CD4-positive, alpha-beta T cell (primary cell): ENCODE measurements at regions not wholly inside any gene's neighbourhood (a gene's known extent, or its start where the extent isn't known, plus 50 kb on each side); places are given as distances from the start of the nearest gene placed in this dataset.

Source experiments
- ATAC-seq: fragments of 200-7000 bp; cut with Tn5 transposase; one replicate; pipeline ENCODE4 v1.10.0; 2022; ENCODE audit warnings: mild to moderate bottlenecking; ENCODE audit not compliant: poor library complexity
- CTCF ChIA-PET: fragments of 350-600 bp; sonication (Branson Sonifier 250); formaldehyde crosslinking; loops from one replicate; lab custom pipeline; 2021; ENCODE audit warnings: antibody characterized with exemption, inconsistent platforms; lab: Charles Lee
- POLR2A ChIA-PET: fragments of 350-600 bp; sonication (Branson Sonifier 250); formaldehyde crosslinking; loops from one replicate; lab custom pipeline; 2021; ENCODE audit warnings: antibody characterized with exemption, inconsistent platforms; lab: Charles Lee
- DNase-seq, 14 experiments: peaks; one replicate each; pipeline ENCODE4 v3.0.0-alpha.2; 2013 to 2020; ENCODE audit warnings: mixed read lengths in 2 of 14
- H3K27ac ChIP-seq, 2 donors: one replicate each; pipeline versions ENCODE4 v1.5.1 to v1.7.0; 2013; ENCODE audit warnings: low read length in 2 of 2, low read depth in 1 of 2, mild to moderate bottlenecking in 1 of 2
- H3K27me3 ChIP-seq, 2 experiments: 1 replicate in 1 of 2; 2 replicates in 1 of 2; pipeline versions ENCODE4 v1.6.1 to v1.7.0; 2013; ENCODE audit warnings: low read length in 2 of 2, control low read depth in 1 of 2, mild to moderate bottlenecking in 1 of 2, moderate library complexity in 1 of 2; ENCODE audit not compliant: insufficient read depth in 2 of 2, control insufficient read depth in 1 of 2
- H3K36me3 ChIP-seq: one replicate; pipeline ENCODE4 v1.6.1; 2013; ENCODE audit warnings: low read length, control low read depth; ENCODE audit not compliant: insufficient read depth
- H3K4me1 ChIP-seq: one replicate; pipeline ENCODE4 v1.6.1; 2013; ENCODE audit warnings: low read length, control low read depth; ENCODE audit not compliant: insufficient read depth
- H3K4me3 ChIP-seq: one replicate; pipeline ENCODE4 v1.5.1; 2013; ENCODE audit warnings: mild to moderate bottlenecking, low read length, moderate library complexity
- H3K9me3 ChIP-seq, 2 experiments: 1 replicate in 1 of 2; 2 replicates in 1 of 2; pipeline versions ENCODE4 v1.6.1 to v1.7.0; 2013; ENCODE audit warnings: low read length in 2 of 2, mild to moderate bottlenecking in 2 of 2, control low read depth in 1 of 2, moderate library complexity in 1 of 2; ENCODE audit not compliant: control insufficient read depth in 1 of 2, insufficient read depth in 1 of 2
- H3K27ac Mint-ChIP-seq: one replicate; pipeline ENCODE4 v1.8.0; 2020; ENCODE audit warnings: mixed read lengths
- H3K27me3 Mint-ChIP-seq: one replicate; pipeline ENCODE4 v1.8.0; 2021; ENCODE audit warnings: mixed read lengths
- H3K36me3 Mint-ChIP-seq: one replicate; pipeline ENCODE4 v1.8.0; 2021; ENCODE audit warnings: low read depth, mixed read lengths
- H3K4me1 Mint-ChIP-seq: one replicate; pipeline ENCODE4 v1.8.0; 2021; ENCODE audit warnings: low read depth, mixed read lengths
- H3K4me3 Mint-ChIP-seq: one replicate; pipeline ENCODE4 v1.8.0; 2020; ENCODE audit warnings: mild to moderate bottlenecking, mixed read lengths
- H3K9me3 Mint-ChIP-seq: one replicate; pipeline ENCODE4 v1.8.0; 2020; ENCODE audit warnings: mixed read lengths
- CTCF ChIP-seq: fragments of 200-600 bp; IDR thresholded peaks from one replicate; pipeline ENCODE4 v1.8.0; 2022; ENCODE audit warnings: antibody characterized with exemption, mild to moderate bottlenecking
- intact Hi-C, 2 experiments: fragments of 100-400 bp; cut with DNase I in 1 of 2; cut with micrococcal nuclease in 1 of 2; formaldehyde crosslinking; loops; one replicate each; pipeline versions ENCODE4 v1.15.1 to v1.9.0; 2023 to 2025; cut with DNase I, micrococcal nuclease

DNA sequence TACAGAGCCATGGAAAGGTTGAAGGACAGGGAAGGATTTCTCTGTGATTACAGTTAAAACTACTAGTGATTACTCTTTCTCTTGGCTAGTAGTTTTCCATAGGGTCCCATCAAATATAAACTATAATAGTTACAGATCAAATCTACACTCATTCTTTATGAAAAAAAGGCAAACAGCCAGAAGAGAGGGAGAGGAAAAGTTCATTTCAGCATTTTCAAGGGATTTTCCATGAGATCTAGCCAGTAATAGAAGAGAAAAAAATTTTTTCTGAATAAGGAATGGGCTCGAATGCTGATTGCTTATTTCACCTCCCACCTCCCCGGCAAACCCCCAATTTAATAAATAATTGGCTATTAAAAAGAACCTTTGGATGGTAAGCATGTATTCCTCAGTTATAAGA, 74.8 kb upstream of the BLID start:
- H3K9me3 ChIP-seq = no peaks in the 10 kb centered on the region
- no peaks in the 10 kb centered on the region for H3K4me1 Mint-ChIP-seq
- ChIA-PET POLR2A (no interaction called here), CTCF (no interaction called here)
- no peak overlapping the region for H3K4me3 Mint-ChIP-seq
- H3K36me3 ChIP-seq = no peaks in the 10 kb centered on the region
- no peak overlapping the region for H3K27ac Mint-ChIP-seq
- ATAC-seq (no peak), DNase-seq (no peak)
- H3K27me3 Mint-ChIP-seq = peaks cover 28% of the 10 kb centered on the region
- no peaks in the 10 kb centered on the region for H3K9me3 Mint-ChIP-seq
- no peak overlapping the region for H3K4me3 ChIP-seq
- no peak for TF ChIP-seq CTCF
- no peaks in the 10 kb centered on the region for H3K36me3 Mint-ChIP-seq
- H3K27me3 ChIP-seq = no peaks in the 10 kb centered on the region
- H3K27ac ChIP-seq = no peak overlapping the region
- intact Hi-C loops = no loop called here
- no peaks in the 10 kb centered on the region for H3K4me1 ChIP-seq

DNA sequence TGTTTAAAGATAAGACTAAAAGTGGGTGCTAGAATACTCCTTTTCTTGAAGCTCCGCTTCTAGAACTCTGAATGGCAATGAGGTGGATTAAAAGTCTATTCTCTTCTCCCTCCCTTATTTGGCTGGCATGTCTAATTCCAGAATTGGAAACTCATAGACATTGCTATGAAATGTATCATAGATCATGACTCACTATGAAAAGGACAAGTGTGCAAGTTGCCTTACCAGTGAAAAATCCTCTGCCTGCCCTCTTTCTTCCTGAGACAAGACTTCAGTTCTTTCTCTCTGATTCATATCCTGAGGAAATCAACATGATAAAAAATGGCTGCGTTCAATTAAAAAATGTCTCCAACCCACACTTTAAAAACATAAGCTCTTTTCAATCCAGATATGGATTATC, 73.2 kb upstream of the BLID start:
- Histone ChIP-seq H3K9me3 (no peaks in the 10 kb centered on the region), H3K27ac (no peak overlapping the region), H3K4me1 (no peaks in the 10 kb centered on the region), H3K4me3 (no peak overlapping the region), H3K36me3 (no peaks in the 10 kb centered on the region), H3K27me3 (no peaks in the 10 kb centered on the region)
- CTCF ChIA-PET = no interaction called here
- peaks cover 40% of the 10 kb centered on the region for H3K27me3 Mint-ChIP-seq
- H3K4me1 Mint-ChIP-seq = no peaks in the 10 kb centered on the region
- intact Hi-C loops = no loop called here
- no peak for ATAC-seq
- H3K36me3 Mint-ChIP-seq = no peaks in the 10 kb centered on the region
- no peak for DNase-seq
- no peaks in the 10 kb centered on the region for H3K9me3 Mint-ChIP-seq
- POLR2A ChIA-PET = interaction anchor here (0.6 kb wide), 1 partner anchor 50 kb away, joined by 3 read pairs; no protein-coding TSS in a partner anchor
- no peak overlapping the region for H3K27ac Mint-ChIP-seq
- TF ChIP-seq CTCF = no peak
- H3K4me3 Mint-ChIP-seq = no peak overlapping the region

DNA sequence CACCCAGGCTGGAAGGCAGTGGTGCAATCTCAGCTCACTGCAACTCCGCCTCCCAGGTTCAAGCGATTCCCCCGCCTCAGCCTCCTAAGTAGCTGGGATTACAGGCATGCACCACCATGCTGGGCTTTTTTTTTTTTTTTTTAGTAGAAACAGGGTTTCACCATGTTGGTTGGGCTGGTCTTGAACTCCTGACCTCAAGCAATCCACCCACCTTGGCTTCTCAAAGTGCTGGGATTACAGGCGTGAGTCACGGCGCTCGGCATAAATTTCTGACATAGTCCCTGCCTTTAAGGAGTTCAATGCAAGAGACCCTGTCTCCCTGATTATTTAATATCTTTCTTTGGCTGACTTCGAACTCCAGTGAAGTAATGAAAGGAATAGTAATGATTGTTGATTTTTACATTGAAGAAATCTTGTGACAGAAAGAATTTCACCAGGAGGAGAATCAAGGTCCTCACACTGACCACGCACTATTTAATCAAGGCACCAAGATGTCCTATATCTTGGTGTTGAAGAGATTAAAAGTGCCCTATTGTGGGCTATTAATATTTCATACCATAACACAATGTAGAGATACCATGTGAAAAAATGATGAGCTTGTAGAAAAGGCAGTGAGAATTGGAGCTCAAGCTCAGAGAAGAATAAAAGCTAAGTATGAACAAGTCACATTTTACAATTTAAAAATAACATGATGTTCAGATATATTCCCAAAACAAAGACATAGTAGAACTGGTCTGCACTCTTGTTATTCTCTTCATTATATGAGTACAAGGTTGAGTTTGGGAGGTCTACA, 71.6 kb upstream of the BLID start:
- Histone ChIP-seq H3K27ac (no peak overlapping the region), H3K36me3 (no peaks in the 10 kb centered on the region), H3K4me3 (no peak overlapping the region), H3K27me3 (no peaks in the 10 kb centered on the region), H3K4me1 (no peaks in the 10 kb centered on the region), H3K9me3 (no peaks in the 10 kb centered on the region)
- Mint-ChIP-seq H3K4me1 (no peaks in the 10 kb centered on the region), H3K36me3 (no peaks in the 10 kb centered on the region), H3K9me3 (no peaks in the 10 kb centered on the region), H3K4me3 (no peak overlapping the region), H3K27ac (no peak overlapping the region), H3K27me3 (peaks cover 45% of the 10 kb centered on the region)
- TF ChIP-seq CTCF = no peak
- POLR2A ChIA-PET = no interaction called here
- CTCF ChIA-PET = no interaction called here
- ATAC-seq (no peak), DNase-seq (no peak)
- intact Hi-C loops = loop anchor here in 1 of 2 experiments (2.0 kb wide), 1 partner anchor 51 kb away; no protein-coding TSS in a partner anchor
